CD14-positive monocyte (primary cell): ENCODE measurements at regions not wholly inside any gene's neighbourhood (a gene's known extent, or its start where the extent isn't known, plus 50 kb on each side); places are given as distances from the start of the nearest gene placed in this dataset.
"Not testable (repeated sequence)": the region's sequence is repeated elsewhere in the genome, so short reads cannot be mapped to it uniquely, and the experiment has no call there.

Experiments
- DNase-seq, 3 donors: peaks; one replicate each; pipeline ENCODE4 v3.0.0-alpha.2; 2011 to 2022
- H2AFZ ChIP-seq: 2 replicates; pipeline ENCODE4 v1.6.0; 2012; ENCODE audit warnings: mild to moderate bottlenecking, low read depth, low read length, inconsistent platforms; ENCODE audit not compliant: insufficient read depth, poor library complexity, severe bottlenecking
- H3K27ac ChIP-seq, 2 donors: 1 replicate in 1 of 2; 2 replicates in 1 of 2; pipeline ENCODE4 v1.5.1; 2012 to 2013; ENCODE audit warnings: low read length in 2 of 2, control low read depth in 1 of 2, inconsistent platforms in 1 of 2, low read depth in 1 of 2, mild to moderate bottlenecking in 1 of 2
- H3K27me3 ChIP-seq, 2 donors: one replicate each; pipeline versions ENCODE4 v1.6.0 to v1.6.1; 2011 to 2013; ENCODE audit warnings: low read length in 2 of 2; ENCODE audit not compliant: control insufficient read depth in 2 of 2, insufficient read depth in 2 of 2
- H3K36me3 ChIP-seq, 2 donors: replicated peaks in 1 of 2; 1 replicate in 1 of 2; 2 replicates in 1 of 2; pipeline versions ENCODE4 v1.5.1 to v1.6.1; 2012 to 2013; ENCODE audit warnings: low read length in 2 of 2, control low read depth in 1 of 2, inconsistent platforms in 1 of 2, mild to moderate bottlenecking in 1 of 2; ENCODE audit not compliant: insufficient read depth in 2 of 2, control insufficient read depth in 1 of 2
- H3K4me1 ChIP-seq, 2 donors: 1 replicate in 1 of 2; 2 replicates in 1 of 2; pipeline versions ENCODE4 v1.5.1 to v1.6.1; 2012 to 2013; ENCODE audit warnings: low read length in 2 of 2, control low read depth in 1 of 2, inconsistent platforms in 1 of 2, mild to moderate bottlenecking in 1 of 2, moderate library complexity in 1 of 2; ENCODE audit not compliant: insufficient read depth in 2 of 2, control insufficient read depth in 1 of 2
- H3K4me2 ChIP-seq: replicated peaks from 2 replicates; pipeline ENCODE3; 2012; ENCODE audit warnings: low read length, moderate library complexity, mild to moderate bottlenecking; ENCODE audit not compliant: poor library complexity, severe bottlenecking; ENCODE audit errors: extremely low read depth
- H3K4me3 ChIP-seq, 3 experiments: fragments of 200-600 bp in 1 of 3; sonication (generic) in 1 of 3; replicated peaks in 1 of 3; 1 replicate in 2 of 3; 2 replicates in 1 of 3; pipeline ENCODE4 v1.5.1; 2011 to 2013; ENCODE audit warnings: low read length in 3 of 3, mild to moderate bottlenecking in 3 of 3, control low read depth in 2 of 3, low read depth in 2 of 3, inconsistent platforms in 1 of 3, moderate library complexity in 1 of 3
- H3K79me2 ChIP-seq: 2 replicates; pipeline ENCODE4 v1.6.0; 2012; ENCODE audit warnings: mild to moderate bottlenecking, control low read depth, inconsistent platforms, low read length, moderate library complexity; ENCODE audit not compliant: insufficient read depth
- H3K9ac ChIP-seq: 2 replicates; pipeline ENCODE4 v1.6.0; 2017; ENCODE audit warnings: low read length, mild to moderate bottlenecking; ENCODE audit not compliant: insufficient read depth, poor library complexity, severe bottlenecking
- H3K9me3 ChIP-seq, 2 donors: replicated peaks in 1 of 2; 1 replicate in 1 of 2; 2 replicates in 1 of 2; pipeline versions ENCODE4 v1.5.1 to v1.6.1; 2012 to 2013; ENCODE audit warnings: low read length in 2 of 2, control low read depth in 1 of 2; ENCODE audit not compliant: control insufficient read depth in 1 of 2, insufficient read depth in 1 of 2
- H4K20me1 ChIP-seq: 2 replicates; pipeline ENCODE4 v1.6.0; 2012; ENCODE audit warnings: mild to moderate bottlenecking, low read length, control low read depth, moderate library complexity; ENCODE audit not compliant: insufficient read depth
- H3K27ac Mint-ChIP-seq, 7 donors: one replicate each; pipeline ENCODE4 v1.8.0; 2020; ENCODE audit warnings: mild to moderate bottlenecking in 7 of 7, mixed read lengths in 7 of 7, moderate library complexity in 6 of 7, inconsistent platforms in 2 of 7
- H3K27me3 Mint-ChIP-seq, 3 donors: one replicate each; pipeline ENCODE4 v1.8.0; 2021 to 2022; ENCODE audit warnings: low read depth in 3 of 3, mild to moderate bottlenecking in 3 of 3, mixed read lengths in 3 of 3, moderate library complexity in 3 of 3, inconsistent platforms in 1 of 3
- H3K36me3 Mint-ChIP-seq, 2 donors: one replicate each; pipeline ENCODE4 v1.8.0; 2020; ENCODE audit warnings: mixed read lengths in 2 of 2, inconsistent platforms in 1 of 2, mild to moderate bottlenecking in 1 of 2
- H3K4me1 Mint-ChIP-seq: one replicate; pipeline ENCODE4 v1.8.0; 2020; ENCODE audit warnings: mild to moderate bottlenecking, mixed read lengths
- H3K4me3 Mint-ChIP-seq, 2 donors: one replicate each; pipeline ENCODE4 v1.8.0; 2020; ENCODE audit warnings: mild to moderate bottlenecking in 2 of 2, mixed read lengths in 2 of 2, moderate library complexity in 1 of 2
- H3K9me3 Mint-ChIP-seq, 7 donors: one replicate each; pipeline ENCODE4 v1.8.0; 2020 to 2022; ENCODE audit warnings: mixed read lengths in 7 of 7, mild to moderate bottlenecking in 6 of 7, moderate library complexity in 6 of 7, inconsistent platforms in 2 of 7
- CTCF ChIP-seq: fragments of 200-600 bp; IDR thresholded peaks from one replicate; pipeline ENCODE4 v1.8.0; 2022; ENCODE audit warnings: antibody characterized with exemption, mild to moderate bottlenecking
- WGBS: methylation state at CpG from one replicate; pipeline ENCODE4 v1.1.5; 2013; ENCODE audit warnings: missing lambda C conversion rate; ENCODE audit not compliant: insufficient coverage; 5-methylcytosine and 5-hydroxymethylcytosine counted together
- intact Hi-C, 2 donors: fragments of 100-400 bp; cut with micrococcal nuclease; formaldehyde crosslinking; loops; one replicate each; pipeline versions ENCODE4 v1.15.0 to v1.15.1; 2023

DNA sequence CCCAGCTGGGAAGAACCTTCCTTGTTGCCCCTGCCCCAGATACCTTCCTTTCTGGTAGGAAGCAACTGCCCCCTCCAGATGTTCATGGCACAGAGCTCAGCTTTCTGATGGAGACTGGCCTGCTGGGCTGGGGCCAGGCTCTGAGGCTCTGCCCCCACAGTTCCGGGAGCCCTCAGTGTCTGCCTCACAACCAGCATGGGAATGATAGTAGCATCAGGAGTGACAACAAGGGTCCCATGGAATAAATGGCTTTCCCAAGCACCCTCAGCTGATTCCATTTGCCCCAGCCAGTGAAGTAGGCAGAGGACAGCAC, 65.6 kb upstream of the IQSEC1 start:
- Mint-ChIP-seq H3K9me3 (peaks cover 0 to 2% (median 0%) of the 10 kb centered on the region in 7 donors), H3K4me3 (no peak overlapping the region), H3K27ac (no peak overlapping the region), H3K4me1 (no peaks in the 10 kb centered on the region), H3K36me3 (no peaks in the 10 kb centered on the region), H3K27me3 (peaks cover 2 to 10% (median 7%) of the 10 kb centered on the region in 3 donors)
- Histone ChIP-seq H4K20me1 (no peaks in the 10 kb centered on the region), H3K27ac (no peak overlapping the region), H3K4me2 (no peak overlapping the region), H3K4me3 (no peak overlapping the region), H3K36me3 (no peaks in the 10 kb centered on the region), H3K9me3 (no peaks in the 10 kb centered on the region), H3K9ac (no peak overlapping the region), H2AFZ (no peak overlapping the region), H3K79me2 (no peaks in the 10 kb centered on the region), H3K27me3 (no peaks in the 10 kb centered on the region), H3K4me1 (no peaks in the 10 kb centered on the region)
- no peak for DNase-seq
- intact Hi-C loops = no loop called here
- no peak for TF ChIP-seq CTCF
- 100% methylated on average over 1 of the region's 1 CpG for WGBS

- peaks cover 2 to 15% (median 7%) of the 10 kb centered on the region in 3 donors for H3K27me3 Mint-ChIP-seq
- no peak for DNase-seq
Measured at GRCh38 chr3:13137941-13138832, 65.0 kb upstream of the IQSEC1 start.

GRCh38 chr3:13136848-13137247, 63.6 kb upstream of the IQSEC1 start:
- H2AFZ ChIP-seq, H3K27me3 ChIP-seq, H4K20me1 ChIP-seq, H3K9ac ChIP-seq, H3K27ac Mint-ChIP-seq, H3K4me2 ChIP-seq, H3K27ac ChIP-seq, H3K9me3 Mint-ChIP-seq, intact Hi-C loops, H3K4me3 ChIP-seq, H3K4me1 ChIP-seq, H3K79me2 ChIP-seq, H3K36me3 ChIP-seq, H3K9me3 ChIP-seq, H3K36me3 Mint-ChIP-seq, DNase-seq, H3K4me1 Mint-ChIP-seq, H3K4me3 Mint-ChIP-seq: not testable (repeated sequence)
- H3K27me3 Mint-ChIP-seq = peaks cover 3 to 22% (median 7%) of the 10 kb centered on the region in 3 donors
- 94% methylated on average over 5 of the region's 6 CpGs for WGBS

More at GRCh38 chr3:13137941-13138832, 65.0 kb upstream of the IQSEC1 start:
- Histone ChIP-seq H3K79me2 (no peaks in the 10 kb centered on the region), H3K27me3 (no peaks in the 10 kb centered on the region), H4K20me1 (no peaks in the 10 kb centered on the region), H3K4me1 (no peaks in the 10 kb centered on the region), H3K9me3 (no peaks in the 10 kb centered on the region), H3K9ac (no peak overlapping the region), H3K36me3 (no peaks in the 10 kb centered on the region), H3K4me3 (no peak overlapping the region), H3K27ac (no peak overlapping the region), H2AFZ (no peak overlapping the region), H3K4me2 (no peak overlapping the region)
- Mint-ChIP-seq H3K4me3 (no peak overlapping the region), H3K27ac (no peak overlapping the region), H3K9me3 (peaks cover 0 to 2% (median 0%) of the 10 kb centered on the region in 7 donors), H3K36me3 (no peaks in the 10 kb centered on the region), H3K4me1 (no peaks in the 10 kb centered on the region)
- TF ChIP-seq CTCF = no peak
- 80% methylated on average over 16 of the region's 18 CpGs for WGBS
- intact Hi-C loops = no loop called here
